ENCODE measurements at regions not wholly inside any gene's neighbourhood (a gene's known extent, or its start where the extent isn't known, plus 50 kb on each side); places are given as distances from the start of the nearest gene placed in this dataset.

DNA sequence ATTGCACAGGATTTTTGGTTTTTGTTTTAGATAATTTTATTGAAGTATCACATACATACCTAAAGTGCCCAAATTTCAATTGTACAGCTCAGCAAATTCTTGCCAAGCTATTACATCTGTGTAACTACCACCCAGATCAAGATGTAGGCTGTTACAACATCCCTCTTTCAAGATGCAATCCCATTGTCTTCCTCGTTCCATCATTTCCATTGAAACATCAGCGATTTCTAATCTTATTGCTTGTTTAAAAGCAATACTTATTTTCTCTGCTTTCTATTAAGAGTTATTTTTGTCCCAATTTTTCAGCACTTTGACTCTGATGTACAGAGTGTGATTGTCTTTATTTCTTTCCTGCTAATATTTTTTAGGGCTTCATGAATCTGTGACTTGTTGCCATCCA is 372.8 kb upstream of the SHH start:
- Histone ChIP-seq H3K9me2 (ENCODE audit: insufficient read depth, low read length) (no peaks in the 10 kb centered on the region), H3K9me3 (ENCODE audit: low read length) (peaks cover 21% of the 10 kb centered on the region), H3K27me3 (ENCODE audit: insufficient read depth, low read depth, low read length) (peaks cover 9% of the 10 kb centered on the region), H3K9ac (ENCODE audit: low read length) (no peak overlapping the region), H2AFZ (ENCODE audit: low read depth, low read length) (no peak overlapping the region), H3K36me3 (ENCODE audit: insufficient read depth, low read length) (no peaks in the 10 kb centered on the region), H4K20me1 (ENCODE audit: insufficient read depth) (no peaks in the 10 kb centered on the region), H3K27ac (ENCODE audit: low read length) (no peak overlapping the region), H3K4me2 (ENCODE audit: low read length) (no peak overlapping the region), H3K4me3 (ENCODE audit: low read length) (no peak overlapping the region), H3K79me2 (replicated peaks; ENCODE audit: insufficient read depth, low read length) (no peaks in the 10 kb centered on the region), H3F3A (ENCODE audit: insufficient read depth, low read length, poor library complexity, severe bottlenecking) (no peaks in the 10 kb centered on the region)
- TF ChIP-seq RAD21 (conservative IDR thresholded peaks at IDR 0.05) (no peak), POLR2AphosphoS5 (IDR thresholded peaks at IDR 0.05) (no peak), EP300 (conservative IDR thresholded peaks at IDR 0.05; ENCODE audit: poor library complexity, severe bottlenecking) (no peak), TAF1 (IDR thresholded peaks at IDR 0.05; ENCODE audit: low read depth) (no peak), MXI1 (conservative IDR thresholded peaks at IDR 0.05; ENCODE audit: poor library complexity, severe bottlenecking) (no peak), REST (IDR thresholded peaks at IDR 0.05; ENCODE audit: borderline replicate concordance) (no peak), SMC3 (conservative IDR thresholded peaks at IDR 0.05; ENCODE audit: poor library complexity) (no peak), EZH2 (IDR thresholded peaks at IDR 0.05; ENCODE audit: borderline replicate concordance, insufficient read depth, low read length, poor library complexity, severe bottlenecking) (no peak)
- TF ChIP-seq, protein P1, sequence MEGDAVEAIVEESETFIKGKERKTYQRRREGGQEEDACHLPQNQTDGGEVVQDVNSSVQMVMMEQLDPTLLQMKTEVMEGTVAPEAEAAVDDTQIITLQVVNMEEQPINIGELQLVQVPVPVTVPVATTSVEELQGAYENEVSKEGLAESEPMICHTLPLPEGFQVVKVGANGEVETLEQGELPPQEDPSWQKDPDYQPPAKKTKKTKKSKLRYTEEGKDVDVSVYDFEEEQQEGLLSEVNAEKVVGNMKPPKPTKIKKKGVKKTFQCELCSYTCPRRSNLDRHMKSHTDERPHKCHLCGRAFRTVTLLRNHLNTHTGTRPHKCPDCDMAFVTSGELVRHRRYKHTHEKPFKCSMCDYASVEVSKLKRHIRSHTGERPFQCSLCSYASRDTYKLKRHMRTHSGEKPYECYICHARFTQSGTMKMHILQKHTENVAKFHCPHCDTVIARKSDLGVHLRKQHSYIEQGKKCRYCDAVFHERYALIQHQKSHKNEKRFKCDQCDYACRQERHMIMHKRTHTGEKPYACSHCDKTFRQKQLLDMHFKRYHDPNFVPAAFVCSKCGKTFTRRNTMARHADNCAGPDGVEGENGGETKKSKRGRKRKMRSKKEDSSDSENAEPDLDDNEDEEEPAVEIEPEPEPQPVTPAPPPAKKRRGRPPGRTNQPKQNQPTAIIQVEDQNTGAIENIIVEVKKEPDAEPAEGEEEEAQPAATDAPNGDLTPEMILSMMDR (IDR thresholded peaks at IDR 0.05; ENCODE audit: poor library complexity, severe bottlenecking), result no peak

- Histone ChIP-seq H3K9me3 (ENCODE audit: low read length) (peaks cover 21% of the 10 kb centered on the region), H2AFZ (ENCODE audit: low read depth, low read length) (no peak overlapping the region), H3K9me2 (ENCODE audit: insufficient read depth, low read length) (no peaks in the 10 kb centered on the region), H3K36me3 (ENCODE audit: insufficient read depth, low read length) (no peaks in the 10 kb centered on the region), H3K27ac (ENCODE audit: low read length) (no peak overlapping the region), H3K9ac (ENCODE audit: low read length) (no peak overlapping the region), H3F3A (ENCODE audit: insufficient read depth, low read length, poor library complexity, severe bottlenecking) (no peaks in the 10 kb centered on the region), H3K79me2 (replicated peaks; ENCODE audit: insufficient read depth, low read length) (no peaks in the 10 kb centered on the region), H3K4me2 (ENCODE audit: low read length) (no peak overlapping the region), H3K4me3 (ENCODE audit: low read length) (no peak overlapping the region), H3K27me3 (ENCODE audit: insufficient read depth, low read depth, low read length) (peaks cover 8% of the 10 kb centered on the region), H4K20me1 (ENCODE audit: insufficient read depth) (no peaks in the 10 kb centered on the region)
- TF ChIP-seq RAD21 (conservative IDR thresholded peaks at IDR 0.05) (no peak), EP300 (conservative IDR thresholded peaks at IDR 0.05; ENCODE audit: poor library complexity, severe bottlenecking) (no peak), EZH2 (IDR thresholded peaks at IDR 0.05; ENCODE audit: borderline replicate concordance, insufficient read depth, low read length, poor library complexity, severe bottlenecking) (no peak), REST (IDR thresholded peaks at IDR 0.05; ENCODE audit: borderline replicate concordance) (no peak), POLR2AphosphoS5 (IDR thresholded peaks at IDR 0.05) (no peak), MXI1 (conservative IDR thresholded peaks at IDR 0.05; ENCODE audit: poor library complexity, severe bottlenecking) (no peak), TAF1 (IDR thresholded peaks at IDR 0.05; ENCODE audit: low read depth) (no peak), SMC3 (conservative IDR thresholded peaks at IDR 0.05; ENCODE audit: poor library complexity) (no peak)
- TF ChIP-seq, protein P1 (IDR thresholded peaks at IDR 0.05; ENCODE audit: poor library complexity, severe bottlenecking), result no peak
Observed at GRCh38 chr7:156184164-156184563, 371.9 kb upstream of the SHH start.

Measured in neural cell (in vitro differentiated cells).